ENCODE measurements at regions not wholly inside any gene's neighbourhood (a gene's known extent, or its start where the extent isn't known, plus 50 kb on each side); places are given as distances from the start of the nearest gene placed in this dataset.

DNA sequence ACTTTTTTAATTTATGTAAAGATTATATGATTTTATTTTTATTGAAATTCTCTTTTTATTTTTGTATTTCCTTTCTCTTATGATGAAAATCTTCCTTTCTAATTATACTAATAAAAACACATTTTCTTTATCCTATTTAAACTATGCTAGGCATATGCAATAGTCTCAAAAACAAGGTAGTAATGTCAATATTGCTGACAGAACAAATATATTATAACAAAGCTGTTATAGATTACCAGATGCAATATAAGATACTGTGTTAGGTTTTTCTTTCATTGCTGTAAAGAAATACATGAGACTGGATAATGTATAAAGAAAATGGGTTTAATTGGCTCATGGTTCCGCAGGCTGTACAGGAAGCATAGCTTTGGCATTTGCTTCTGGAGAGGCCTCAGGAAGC, 631.2 kb upstream of the SOX11 start:
- TF ChIP-seq TAF1 (IDR thresholded peaks at IDR 0.05; ENCODE audit: borderline replicate concordance, insufficient read depth, low read length), result no peak
- TF ChIP-seq POLR2AphosphoS5 (IDR thresholded peaks at IDR 0.05; ENCODE audit: low read depth, low read length), result no peak
- no peak for TF ChIP-seq FOXP2 (optimal IDR thresholded peaks at IDR 0.05; ENCODE audit: borderline replicate concordance, extremely low read depth, extremely low read length, insufficient read depth)
- no peak for TF ChIP-seq SIN3A (IDR thresholded peaks at IDR 0.05; ENCODE audit: borderline replicate concordance, insufficient read depth, low read length)
- TF ChIP-seq, protein P1, sequence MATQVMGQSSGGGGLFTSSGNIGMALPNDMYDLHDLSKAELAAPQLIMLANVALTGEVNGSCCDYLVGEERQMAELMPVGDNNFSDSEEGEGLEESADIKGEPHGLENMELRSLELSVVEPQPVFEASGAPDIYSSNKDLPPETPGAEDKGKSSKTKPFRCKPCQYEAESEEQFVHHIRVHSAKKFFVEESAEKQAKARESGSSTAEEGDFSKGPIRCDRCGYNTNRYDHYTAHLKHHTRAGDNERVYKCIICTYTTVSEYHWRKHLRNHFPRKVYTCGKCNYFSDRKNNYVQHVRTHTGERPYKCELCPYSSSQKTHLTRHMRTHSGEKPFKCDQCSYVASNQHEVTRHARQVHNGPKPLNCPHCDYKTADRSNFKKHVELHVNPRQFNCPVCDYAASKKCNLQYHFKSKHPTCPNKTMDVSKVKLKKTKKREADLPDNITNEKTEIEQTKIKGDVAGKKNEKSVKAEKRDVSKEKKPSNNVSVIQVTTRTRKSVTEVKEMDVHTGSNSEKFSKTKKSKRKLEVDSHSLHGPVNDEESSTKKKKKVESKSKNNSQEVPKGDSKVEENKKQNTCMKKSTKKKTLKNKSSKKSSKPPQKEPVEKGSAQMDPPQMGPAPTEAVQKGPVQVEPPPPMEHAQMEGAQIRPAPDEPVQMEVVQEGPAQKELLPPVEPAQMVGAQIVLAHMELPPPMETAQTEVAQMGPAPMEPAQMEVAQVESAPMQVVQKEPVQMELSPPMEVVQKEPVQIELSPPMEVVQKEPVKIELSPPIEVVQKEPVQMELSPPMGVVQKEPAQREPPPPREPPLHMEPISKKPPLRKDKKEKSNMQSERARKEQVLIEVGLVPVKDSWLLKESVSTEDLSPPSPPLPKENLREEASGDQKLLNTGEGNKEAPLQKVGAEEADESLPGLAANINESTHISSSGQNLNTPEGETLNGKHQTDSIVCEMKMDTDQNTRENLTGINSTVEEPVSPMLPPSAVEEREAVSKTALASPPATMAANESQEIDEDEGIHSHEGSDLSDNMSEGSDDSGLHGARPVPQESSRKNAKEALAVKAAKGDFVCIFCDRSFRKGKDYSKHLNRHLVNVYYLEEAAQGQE (IDR thresholded peaks at IDR 0.05; ENCODE audit: insufficient read depth in 1 of 2, low read depth in 2 of 2, low read length in 2 of 2), result no peak

DNA sequence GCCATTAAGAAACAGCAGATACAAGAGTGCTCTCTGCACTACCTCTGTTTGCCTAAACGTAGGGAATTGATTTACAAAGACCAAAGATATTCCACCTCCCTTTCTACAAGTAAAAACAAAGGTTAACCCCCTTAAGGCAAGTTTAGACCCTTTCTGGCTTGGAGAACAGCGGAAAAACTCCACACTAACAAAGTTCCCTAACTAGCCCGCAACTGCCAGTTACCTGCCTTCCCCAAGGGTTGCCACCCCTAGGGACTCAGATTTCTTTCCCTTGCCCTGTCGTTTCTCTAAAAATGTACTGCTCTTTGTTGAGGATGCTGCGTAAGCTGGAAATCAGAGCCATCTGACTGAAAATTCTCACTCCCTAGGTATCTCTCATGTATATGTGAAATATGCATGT, 627.5 kb upstream of the SOX11 start:
- no peak for TF ChIP-seq POLR2AphosphoS5 (IDR thresholded peaks at IDR 0.05; ENCODE audit: low read depth, low read length)
- TF ChIP-seq, protein P1 (IDR thresholded peaks at IDR 0.05; ENCODE audit: insufficient read depth in 1 of 2, low read depth in 2 of 2, low read length in 2 of 2), result no peak
- no peak for TF ChIP-seq SIN3A (IDR thresholded peaks at IDR 0.05; ENCODE audit: borderline replicate concordance, insufficient read depth, low read length)
- TF ChIP-seq FOXP2 (optimal IDR thresholded peaks at IDR 0.05; ENCODE audit: borderline replicate concordance, extremely low read depth, extremely low read length, insufficient read depth), result no peak
- no peak for TF ChIP-seq TAF1 (IDR thresholded peaks at IDR 0.05; ENCODE audit: borderline replicate concordance, insufficient read depth, low read length)

DNA sequence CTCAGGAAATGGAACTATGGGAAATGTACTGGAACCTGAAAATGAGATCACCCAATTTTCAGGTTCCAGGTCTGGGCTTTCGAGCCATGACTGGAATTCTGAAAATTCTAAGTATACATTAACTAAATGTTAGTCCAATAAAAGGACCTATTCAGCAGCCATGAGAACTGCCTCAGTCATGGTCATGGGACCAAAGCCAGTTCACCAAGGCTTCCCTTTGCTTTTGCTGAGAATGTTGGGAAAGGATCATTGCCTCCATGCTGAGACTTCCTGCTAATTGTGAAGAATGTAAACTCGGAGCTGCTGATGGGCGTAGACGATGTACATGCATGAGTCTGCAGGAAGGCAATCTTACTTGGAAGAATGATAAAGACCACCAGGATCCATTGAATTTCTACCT, 624.4 kb upstream of the SOX11 start:
- TF ChIP-seq TAF1 (IDR thresholded peaks at IDR 0.05; ENCODE audit: borderline replicate concordance, insufficient read depth, low read length) (no peak), SIN3A (IDR thresholded peaks at IDR 0.05; ENCODE audit: borderline replicate concordance, insufficient read depth, low read length) (no peak), FOXP2 (optimal IDR thresholded peaks at IDR 0.05; ENCODE audit: borderline replicate concordance, extremely low read depth, extremely low read length, insufficient read depth) (no peak), POLR2AphosphoS5 (IDR thresholded peaks at IDR 0.05; ENCODE audit: low read depth, low read length) (no peak)
- TF ChIP-seq, protein P1 (IDR thresholded peaks at IDR 0.05; ENCODE audit: insufficient read depth in 1 of 2, low read depth in 2 of 2, low read length in 2 of 2), result no peak

DNA sequence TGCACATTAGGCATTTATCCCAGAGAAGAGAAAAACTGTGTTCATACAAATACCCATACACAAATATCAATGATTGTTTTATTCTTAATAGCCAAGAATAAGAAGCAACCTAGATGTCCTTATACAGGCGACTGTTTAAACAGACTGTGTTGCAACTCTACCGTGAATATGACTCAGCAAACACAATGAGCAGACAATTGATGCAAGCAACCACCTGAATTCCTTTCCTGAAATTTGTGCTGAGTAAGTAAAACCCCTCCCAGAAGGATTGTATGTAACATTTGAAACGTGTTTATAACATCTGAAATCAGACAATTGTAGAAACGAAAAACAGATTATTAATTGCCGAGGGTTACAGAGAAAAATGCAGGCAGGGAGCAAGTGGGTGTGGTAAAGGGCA, 621.9 kb upstream of the SOX11 start:
- TF ChIP-seq TAF1 (IDR thresholded peaks at IDR 0.05; ENCODE audit: borderline replicate concordance, insufficient read depth, low read length) (no peak), POLR2AphosphoS5 (IDR thresholded peaks at IDR 0.05; ENCODE audit: low read depth, low read length) (no peak), FOXP2 (optimal IDR thresholded peaks at IDR 0.05; ENCODE audit: borderline replicate concordance, extremely low read depth, extremely low read length, insufficient read depth) (no peak), SIN3A (IDR thresholded peaks at IDR 0.05; ENCODE audit: borderline replicate concordance, insufficient read depth, low read length) (no peak)
- TF ChIP-seq, protein P1 (IDR thresholded peaks at IDR 0.05; ENCODE audit: insufficient read depth in 1 of 2, low read depth in 2 of 2, low read length in 2 of 2), result no peak

DNA sequence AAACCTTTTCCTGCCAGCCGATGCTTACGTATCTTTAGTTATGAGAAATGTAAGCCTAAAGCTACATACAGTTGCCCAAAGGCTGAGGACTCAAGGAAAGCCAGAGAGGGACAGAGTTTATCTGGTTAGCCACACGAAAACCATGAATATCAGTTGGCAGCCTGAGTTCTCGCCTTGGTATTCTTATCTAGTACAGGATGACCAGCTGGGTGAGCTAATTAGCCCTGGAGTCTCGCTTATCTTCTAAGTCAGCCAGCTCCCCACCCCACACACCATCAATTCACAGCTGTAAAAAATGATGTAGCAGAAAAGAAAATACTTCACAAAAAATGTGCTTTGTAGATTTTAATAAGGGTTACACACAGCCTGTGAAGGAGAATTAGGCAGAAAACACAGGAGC, 617.5 kb upstream of the SOX11 start:
- TF ChIP-seq, protein P1 (IDR thresholded peaks at IDR 0.05; ENCODE audit: insufficient read depth in 1 of 2, low read depth in 2 of 2, low read length in 2 of 2), result no peak
- no peak for TF ChIP-seq TAF1 (IDR thresholded peaks at IDR 0.05; ENCODE audit: borderline replicate concordance, insufficient read depth, low read length)
- no peak for TF ChIP-seq POLR2AphosphoS5 (IDR thresholded peaks at IDR 0.05; ENCODE audit: low read depth, low read length)
- no peak for TF ChIP-seq SIN3A (IDR thresholded peaks at IDR 0.05; ENCODE audit: borderline replicate concordance, insufficient read depth, low read length)
- no peak for TF ChIP-seq FOXP2 (optimal IDR thresholded peaks at IDR 0.05; ENCODE audit: borderline replicate concordance, extremely low read depth, extremely low read length, insufficient read depth)
